ENCODE measurements at regions not wholly inside any gene's neighbourhood (a gene's known extent, or its start where the extent isn't known, plus 50 kb on each side); places are given as distances from the start of the nearest gene placed in this dataset.
"Not testable (repeated sequence)": the region's sequence is repeated elsewhere in the genome, so short reads cannot be mapped to it uniquely, and the experiment has no call there.

GRCh38 chr7:56218510-56218909, 102.3 kb upstream of the NUPR2 start:
- TF ChIP-seq, protein P1, sequence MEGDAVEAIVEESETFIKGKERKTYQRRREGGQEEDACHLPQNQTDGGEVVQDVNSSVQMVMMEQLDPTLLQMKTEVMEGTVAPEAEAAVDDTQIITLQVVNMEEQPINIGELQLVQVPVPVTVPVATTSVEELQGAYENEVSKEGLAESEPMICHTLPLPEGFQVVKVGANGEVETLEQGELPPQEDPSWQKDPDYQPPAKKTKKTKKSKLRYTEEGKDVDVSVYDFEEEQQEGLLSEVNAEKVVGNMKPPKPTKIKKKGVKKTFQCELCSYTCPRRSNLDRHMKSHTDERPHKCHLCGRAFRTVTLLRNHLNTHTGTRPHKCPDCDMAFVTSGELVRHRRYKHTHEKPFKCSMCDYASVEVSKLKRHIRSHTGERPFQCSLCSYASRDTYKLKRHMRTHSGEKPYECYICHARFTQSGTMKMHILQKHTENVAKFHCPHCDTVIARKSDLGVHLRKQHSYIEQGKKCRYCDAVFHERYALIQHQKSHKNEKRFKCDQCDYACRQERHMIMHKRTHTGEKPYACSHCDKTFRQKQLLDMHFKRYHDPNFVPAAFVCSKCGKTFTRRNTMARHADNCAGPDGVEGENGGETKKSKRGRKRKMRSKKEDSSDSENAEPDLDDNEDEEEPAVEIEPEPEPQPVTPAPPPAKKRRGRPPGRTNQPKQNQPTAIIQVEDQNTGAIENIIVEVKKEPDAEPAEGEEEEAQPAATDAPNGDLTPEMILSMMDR (IDR thresholded peaks at IDR 0.05) = no peak
- no peaks in the 10 kb centered on the region for H3K36me3 Mint-ChIP-seq
- DNase-seq = no peak
- Histone ChIP-seq H3K4me1 (ENCODE audit: control insufficient read depth, insufficient read depth, low read length) (no peaks in the 10 kb centered on the region), H3K36me3 (ENCODE audit: control insufficient read depth, insufficient read depth, low read length) (no peaks in the 10 kb centered on the region), H3K4me3 (ENCODE audit: low read length) (no peak overlapping the region), H3K9me3 (ENCODE audit: control insufficient read depth, insufficient read depth, low read length) (peaks cover 9% of the 10 kb centered on the region), H3K27ac (ENCODE audit: low read length) (no peak overlapping the region), H3K27me3 (ENCODE audit: control insufficient read depth, insufficient read depth, low read length) (no peaks in the 10 kb centered on the region)
- H3K27ac Mint-ChIP-seq = no peak overlapping the region
- 71% methylated on average over 4 of the region's 4 CpGs for WGBS (ENCODE audit: insufficient coverage)
- no peak for ATAC-seq
- intact Hi-C loops (cut with micrococcal nuclease) = no loop called here
- H3K4me1 Mint-ChIP-seq = no peaks in the 10 kb centered on the region
- no peak overlapping the region for H3K4me3 Mint-ChIP-seq
- H3K9me3 Mint-ChIP-seq = peaks cover 14 to 19% of the 10 kb centered on the region in 2 donors
- no peaks in the 10 kb centered on the region for H3K27me3 Mint-ChIP-seq (ENCODE audit: low read depth in 2 of 2)

- TF ChIP-seq, protein P1 (IDR thresholded peaks at IDR 0.05) = no peak
- Mint-ChIP-seq H3K36me3 (no peaks in the 10 kb centered on the region), H3K27me3 (ENCODE audit: low read depth in 2 of 2) (no peaks in the 10 kb centered on the region), H3K27ac (no peak overlapping the region), H3K4me1 (no peaks in the 10 kb centered on the region), H3K4me3 (no peak overlapping the region), H3K9me3 (peaks cover 14 to 15% of the 10 kb centered on the region in 2 donors)
- H3K4me1 ChIP-seq (ENCODE audit: control insufficient read depth, insufficient read depth, low read length) = no peaks in the 10 kb centered on the region
- H3K36me3 ChIP-seq (ENCODE audit: control insufficient read depth, insufficient read depth, low read length) = no peaks in the 10 kb centered on the region
- no peak overlapping the region for H3K27ac ChIP-seq (ENCODE audit: low read length)
- WGBS (ENCODE audit: insufficient coverage) = 82% methylated on average over 1 of the region's 1 CpG
- no peak for DNase-seq
- no peak for ATAC-seq
- peaks cover 13% of the 10 kb centered on the region for H3K9me3 ChIP-seq (ENCODE audit: control insufficient read depth, insufficient read depth, low read length)
- no peaks in the 10 kb centered on the region for H3K27me3 ChIP-seq (ENCODE audit: control insufficient read depth, insufficient read depth, low read length)
- intact Hi-C loops (cut with micrococcal nuclease) = no loop called here
- H3K4me3 ChIP-seq (ENCODE audit: low read length) = no peak overlapping the region
Observed at GRCh38 chr7:56213574-56213973, 97.4 kb upstream of the NUPR2 start.

GRCh38 chr7:56206420-56206819, 90.2 kb upstream of the NUPR2 start:
- intact Hi-C loops (cut with micrococcal nuclease) = no loop called here
- TF ChIP-seq, protein P1 (IDR thresholded peaks at IDR 0.05) = no peak
- Mint-ChIP-seq H3K4me3 (no peak overlapping the region), H3K27ac (no peak overlapping the region), H3K9me3 (peaks cover 9 to 15% of the 10 kb centered on the region in 2 donors), H3K27me3 (ENCODE audit: low read depth in 2 of 2) (no peaks in the 10 kb centered on the region), H3K36me3 (no peaks in the 10 kb centered on the region), H3K4me1 (no peaks in the 10 kb centered on the region)
- Histone ChIP-seq H3K4me3 (ENCODE audit: low read length) (no peak overlapping the region), H3K27ac (ENCODE audit: low read length) (no peak overlapping the region), H3K9me3 (ENCODE audit: control insufficient read depth, insufficient read depth, low read length) (no peaks in the 10 kb centered on the region), H3K4me1 (ENCODE audit: control insufficient read depth, insufficient read depth, low read length) (no peaks in the 10 kb centered on the region), H3K27me3 (ENCODE audit: control insufficient read depth, insufficient read depth, low read length) (no peaks in the 10 kb centered on the region), H3K36me3 (ENCODE audit: control insufficient read depth, insufficient read depth, low read length) (no peaks in the 10 kb centered on the region)
- ATAC-seq (no peak), DNase-seq (no peak)
- WGBS (ENCODE audit: insufficient coverage) = no CpG with 5 or more reads among the region's 1 CpG

DNA sequence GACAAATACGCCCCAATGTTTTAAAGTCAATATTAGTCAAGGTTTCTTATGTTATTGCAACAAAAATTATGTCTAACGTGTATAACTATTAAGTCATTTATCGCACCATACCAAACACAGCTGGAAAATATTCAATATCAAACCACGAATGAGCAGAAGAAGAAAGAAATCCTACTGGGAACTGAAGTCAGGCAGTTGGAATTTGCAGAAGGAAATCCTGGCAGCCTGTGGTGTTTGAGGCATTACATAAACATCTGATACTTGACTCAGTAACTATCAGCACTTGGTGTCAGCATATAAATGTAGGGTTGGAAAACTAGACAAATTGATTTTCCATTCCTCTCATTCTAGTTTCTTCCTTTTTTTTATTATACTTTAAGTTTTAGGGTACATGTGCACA, 83.4 kb upstream of the NUPR2 start:
- TF ChIP-seq, protein P1 (IDR thresholded peaks at IDR 0.05) = no peak
- DNase-seq = no peak

GRCh38 chr7:56196195-56196594, 80.0 kb upstream of the NUPR2 start:
- H3K4me3 ChIP-seq (ENCODE audit: low read length); H3K27ac ChIP-seq (ENCODE audit: low read length); H3K9me3 ChIP-seq (ENCODE audit: control insufficient read depth, insufficient read depth, low read length); H3K4me1 Mint-ChIP-seq; H3K4me1 ChIP-seq (ENCODE audit: control insufficient read depth, insufficient read depth, low read length); H3K27me3 Mint-ChIP-seq (ENCODE audit: low read depth in 2 of 2); ATAC-seq; H3K36me3 ChIP-seq (ENCODE audit: control insufficient read depth, insufficient read depth, low read length); DNase-seq; H3K4me3 Mint-ChIP-seq; intact Hi-C loops (cut with micrococcal nuclease); H3K27me3 ChIP-seq (ENCODE audit: control insufficient read depth, insufficient read depth, low read length); H3K36me3 Mint-ChIP-seq; H3K9me3 Mint-ChIP-seq; H3K27ac Mint-ChIP-seq: not testable (repeated sequence)
- WGBS (ENCODE audit: insufficient coverage) = 85% methylated on average over 8 of the region's 8 CpGs

More for the DNA sequence above, 83.4 kb upstream of the NUPR2 start:
- Histone ChIP-seq H3K9me3 (ENCODE audit: control insufficient read depth, insufficient read depth, low read length) (peaks cover 4% of the 10 kb centered on the region), H3K27me3 (ENCODE audit: control insufficient read depth, insufficient read depth, low read length) (no peaks in the 10 kb centered on the region), H3K27ac (ENCODE audit: low read length) (no peak overlapping the region), H3K4me3 (ENCODE audit: low read length) (no peak overlapping the region), H3K36me3 (ENCODE audit: control insufficient read depth, insufficient read depth, low read length) (no peaks in the 10 kb centered on the region), H3K4me1 (ENCODE audit: control insufficient read depth, insufficient read depth, low read length) (no peaks in the 10 kb centered on the region)
- no peaks in the 10 kb centered on the region for H3K27me3 Mint-ChIP-seq (ENCODE audit: low read depth in 2 of 2)
- no peak overlapping the region for H3K27ac Mint-ChIP-seq
- intact Hi-C loops (cut with micrococcal nuclease) = no loop called here
- ATAC-seq = no peak
- H3K9me3 Mint-ChIP-seq = peaks cover 11% of the 10 kb centered on the region in 2 donors
- no peaks in the 10 kb centered on the region for H3K4me1 Mint-ChIP-seq
- H3K36me3 Mint-ChIP-seq = peaks cover 10% of the 10 kb centered on the region
- no CpG with 5 or more reads among the region's 4 CpGs for WGBS (ENCODE audit: insufficient coverage)
- no peak overlapping the region for H3K4me3 Mint-ChIP-seq
